HCT116 (cell line): ENCODE measurements at regions not wholly inside any gene's neighbourhood (a gene's known extent, or its start where the extent isn't known, plus 50 kb on each side); places are given as distances from the start of the nearest gene placed in this dataset.

Source experiments
- ATAC-seq: fragments of 200-7000 bp; cut with Tn5 transposase; 2 replicates; pipeline ENCODE4 v1.9.1; 2020; ENCODE audit warnings: mild to moderate bottlenecking, moderate library complexity
- BruUV-seq: library from RNA; stranded (reverse); fragments of 400-500 nt; replicated peaks from 2 replicates; lab custom pipeline; 2021; lab: Mats Ljungman, UMichigan
- CTCF ChIA-PET: fragments of 300-600 bp; sonication (Branson Sonifier 250); formaldehyde crosslinking; loops from one replicate; lab custom pipeline; 2021; ENCODE audit warnings: antibody characterized with exemption; lab: Charles Lee
- POLR2A ChIA-PET: fragments of 300-600, 350-600 bp; sonication (Branson Sonifier 250); formaldehyde crosslinking; loops from one replicate; lab custom pipeline; 2021; ENCODE audit warnings: antibody characterized with exemption; lab: Charles Lee
- RAD21 ChIA-PET, 2 experiments: fragments of 300-600 bp; sonication (Branson Sonifier 250); formaldehyde crosslinking; loops; one replicate each; lab custom pipeline; 2023; ENCODE audit warnings: low total read pairs in 2 of 2; ENCODE audit not compliant: uncharacterized antibody in 2 of 2, unreplicated experiment in 2 of 2, low non-redundant PET in 1 of 2; lab: Charles Lee
- DNase-seq: peaks from one replicate; pipeline ENCODE4 v3.0.0-alpha.2; 2010; ENCODE audit warnings: low read depth, low spot score
- H2AFZ ChIP-seq: fragments of 200-600 bp; shearing (Covaris generic), sonication (generic); 2 replicates; pipeline ENCODE4 v1.6.1; 2017; ENCODE audit warnings: low read depth, mixed run types, mixed read lengths, antibody characterized with exemption, low read length; ENCODE audit not compliant: poor library complexity, severe bottlenecking
- H3K27ac ChIP-seq: 2 replicates; pipeline ENCODE4 v1.5.1; 2012; ENCODE audit warnings: low read depth, low read length
- H3K27me3 ChIP-seq: fragments of 200-600 bp; sonication (generic); 2 replicates; pipeline ENCODE4 v1.6.1; 2016; ENCODE audit warnings: mixed run types, low read length, mixed read lengths; ENCODE audit not compliant: insufficient read depth
- H3K36me3 ChIP-seq, 2 experiments: fragments of 200-500 bp in 1 of 2; fragments of 200-600 bp in 1 of 2; sonication (Bioruptor generic) in 1 of 2; sonication (generic) in 1 of 2; 2 replicates each; pipeline versions ENCODE4 v1.5.1 to v1.6.1; 2014 to 2016; ENCODE audit warnings: low read length in 2 of 2, inconsistent platforms in 1 of 2, mixed read lengths in 1 of 2, mixed run types in 1 of 2; ENCODE audit not compliant: insufficient read depth in 2 of 2, control insufficient read depth in 1 of 2
- H3K4me1 ChIP-seq, 2 experiments: fragments of 200-600 bp in 1 of 2; sonication (generic) in 1 of 2; 2 replicates each; pipeline versions ENCODE4 v1.5.1 to v1.6.1; 2012 to 2017; ENCODE audit warnings: low read length in 2 of 2, inconsistent platforms in 1 of 2, mild to moderate bottlenecking in 1 of 2, mixed read lengths in 1 of 2, mixed run types in 1 of 2, moderate library complexity in 1 of 2; ENCODE audit not compliant: insufficient read depth in 2 of 2, control insufficient read depth in 1 of 2
- H3K4me2 ChIP-seq: fragments of 200-600 bp; sonication (generic); 2 replicates; pipeline ENCODE4 v1.6.1; 2017; ENCODE audit warnings: mixed run types, low read length, mixed read lengths
- H3K4me3 ChIP-seq, 2 experiments: fragments of 200-600 bp in 1 of 2; sonication (generic) in 1 of 2; replicated peaks in 1 of 2; 2 replicates each; pipeline ENCODE4 v1.5.1; 2011 to 2016; ENCODE audit warnings: low read length in 2 of 2, control low read depth in 1 of 2, low read depth in 1 of 2, mild to moderate bottlenecking in 1 of 2, mixed read lengths in 1 of 2, mixed run types in 1 of 2
- H3K79me2 ChIP-seq: fragments of 200-600 bp; sonication (generic); 2 replicates; pipeline ENCODE4 v1.6.1; 2017; ENCODE audit warnings: mild to moderate bottlenecking, mixed run types, low read length, moderate library complexity, mixed read lengths; ENCODE audit not compliant: insufficient read depth
- H3K9ac ChIP-seq: fragments of 200-600 bp; sonication (generic); 2 replicates; pipeline ENCODE4 v1.6.1; 2016; ENCODE audit warnings: low read length, mixed read lengths
- H3K9me2 ChIP-seq: fragments of 200-600 bp; sonication (generic), shearing (Covaris generic); 2 replicates; pipeline ENCODE4 v1.6.1; 2017; ENCODE audit warnings: mixed run types, mild to moderate bottlenecking, moderate library complexity; ENCODE audit not compliant: insufficient read depth
- H3K9me3 ChIP-seq, 2 experiments: fragments of 200-500 bp in 1 of 2; fragments of 200-600 bp in 1 of 2; sonication (Bioruptor generic) in 1 of 2; sonication (generic) in 1 of 2; 2 replicates each; pipeline ENCODE4 v1.6.1; 2014 to 2017; ENCODE audit warnings: low read length in 2 of 2, mixed read lengths in 2 of 2, inconsistent platforms in 1 of 2, low read depth in 1 of 2, mild to moderate bottlenecking in 1 of 2, mixed run types in 1 of 2, moderate library complexity in 1 of 2; ENCODE audit not compliant: control insufficient read depth in 1 of 2, insufficient read depth in 1 of 2
- H4K20me1 ChIP-seq: fragments of 200-600 bp; sonication (generic), shearing (Covaris generic); 2 replicates; pipeline ENCODE4 v1.6.1; 2017; ENCODE audit warnings: mixed run types, mild to moderate bottlenecking, moderate library complexity; ENCODE audit not compliant: insufficient read depth
- CEBPB ChIP-seq: IDR thresholded peaks from 2 replicates; pipeline ENCODE4 v1.6.1; 2012; ENCODE audit warnings: low read depth
- EZH2 ChIP-seq: fragments of 200-600 bp; sonication (generic); IDR thresholded peaks from 2 replicates; pipeline ENCODE4 v1.6.1; 2017; ENCODE audit warnings: antibody characterized with exemption, mixed run types
- EZH2phosphoT487 ChIP-seq: fragments of 200-600 bp; IDR thresholded peaks from 2 replicates; pipeline ENCODE4 v1.6.1; 2018; ENCODE audit warnings: antibody characterized with exemption, borderline replicate concordance
- JUND ChIP-seq: IDR thresholded peaks from 2 replicates; pipeline ENCODE4 v1.6.1; 2012
- MAX ChIP-seq: IDR thresholded peaks from 2 replicates; pipeline ENCODE4 v1.6.1; 2012
- POLR2A ChIP-seq: IDR thresholded peaks from 2 replicates; pipeline ENCODE4 v1.7.0; 2011; ENCODE audit warnings: borderline replicate concordance; ENCODE audit not compliant: insufficient read depth, insufficient read length; ENCODE audit errors: extremely low read depth
- SIN3A ChIP-seq: IDR thresholded peaks from 2 replicates; pipeline ENCODE4 v1.6.1; 2012; ENCODE audit warnings: low read depth
- SP1 ChIP-seq: IDR thresholded peaks from 2 replicates; pipeline ENCODE4 v1.6.1; 2012; ENCODE audit warnings: low read depth
- TCF7L2 ChIP-seq: IDR thresholded peaks from 2 replicates; pipeline ENCODE4 v1.7.0; 2011; ENCODE audit warnings: borderline replicate concordance, inconsistent platforms; ENCODE audit not compliant: insufficient read depth, insufficient read length; ENCODE audit errors: extremely low read depth
- ZBTB33 ChIP-seq: IDR thresholded peaks from 2 replicates; pipeline ENCODE4 v1.6.1; 2011; ENCODE audit warnings: mild to moderate bottlenecking, low read length, moderate library complexity; ENCODE audit not compliant: insufficient replicate concordance; ENCODE audit errors: extremely low read depth
- intact Hi-C: fragments of 100-400 bp; cut with micrococcal nuclease; formaldehyde crosslinking; loops from 2 replicates; pipeline ENCODE4 v1.10.0; 2022

DNA sequence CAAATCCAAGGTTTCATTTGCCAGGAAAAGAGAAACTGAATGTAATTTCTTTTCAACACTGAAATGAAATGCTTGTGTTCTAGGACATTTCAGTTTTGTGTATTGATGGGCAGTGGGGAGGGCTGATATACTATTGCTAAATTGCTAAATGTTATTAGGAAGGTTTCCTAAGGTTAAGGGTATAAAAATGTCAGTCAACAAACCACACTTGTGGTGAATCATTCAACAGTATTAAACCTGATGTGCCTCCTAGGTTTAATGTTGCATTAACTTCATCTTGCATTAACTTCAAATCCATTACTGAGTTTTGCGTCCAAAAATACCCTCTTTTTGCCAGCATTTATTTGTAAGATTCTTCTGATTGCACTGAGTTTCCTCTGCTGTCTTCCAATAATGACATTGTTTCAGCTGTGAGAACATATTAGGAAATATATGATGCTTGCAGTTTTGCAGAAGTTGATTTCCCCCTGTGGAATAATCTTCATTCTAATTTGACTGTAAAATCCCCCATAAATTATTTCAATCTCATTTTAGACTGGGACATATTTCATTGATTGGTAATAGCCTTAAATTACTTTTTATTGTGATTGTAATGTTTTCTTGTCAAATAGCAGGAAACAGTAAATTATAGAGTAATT, 758.3 kb downstream of the GBE1 start:
- Histone ChIP-seq H3K79me2 (no peaks in the 10 kb centered on the region), H3K27ac (no peak overlapping the region), H3K4me3 (no peak overlapping the region), H4K20me1 (no peaks in the 10 kb centered on the region), H3K36me3 (no peaks in the 10 kb centered on the region), H3K9me3 (peaks cover 7 to 19% of the 10 kb centered on the region in 2 experiments; a peak in 3 of 4 replicates), H3K9me2 (no peaks in the 10 kb centered on the region), H3K9ac (no peak overlapping the region), H3K4me2 (no peak overlapping the region), H2AFZ (no peak overlapping the region), H3K27me3 (no peaks in the 10 kb centered on the region), H3K4me1 (no peaks in the 10 kb centered on the region)
- ATAC-seq (no peak), DNase-seq (no peak)
- TF ChIP-seq MAX (no peak), CEBPB (no peak), SP1 (no peak)
- ChIA-PET CTCF (no interaction called here), POLR2A (no interaction called here), RAD21 (no interaction called here)
- BruUV-seq, result no TSS peak
- intact Hi-C loops, result no loop called here

DNA sequence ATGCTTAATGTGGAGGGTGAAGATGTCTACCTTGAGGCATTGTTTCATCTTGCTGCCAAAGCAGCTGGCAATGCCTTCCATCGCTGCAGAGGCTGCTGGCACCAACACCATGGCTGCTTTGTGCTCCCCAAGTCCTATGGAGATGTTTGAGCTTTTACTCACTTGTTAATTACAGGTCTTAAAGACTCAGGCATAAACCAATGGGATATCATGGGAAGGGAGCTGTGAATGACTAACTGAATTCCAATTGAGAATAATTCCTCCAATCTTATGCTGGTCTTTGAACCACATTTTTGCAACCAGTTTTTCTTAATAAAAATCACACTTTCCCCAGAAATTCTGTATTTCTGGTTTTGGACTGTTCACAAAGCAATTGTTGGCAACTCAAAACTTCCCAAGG, 762.0 kb downstream of the GBE1 start:
- no peak overlapping the region for H3K4me3 ChIP-seq
- H4K20me1 ChIP-seq, result no peaks in the 10 kb centered on the region
- no peak overlapping the region for H3K27ac ChIP-seq
- no TSS peak for BruUV-seq
- H3K9ac ChIP-seq, result no peak overlapping the region
- H3K4me1 ChIP-seq, result no peaks in the 10 kb centered on the region
- RAD21 ChIA-PET, result no interaction called here
- no peaks in the 10 kb centered on the region for H3K9me2 ChIP-seq
- CTCF ChIA-PET, result no interaction called here
- TF ChIP-seq POLR2A (no peak), SIN3A (no peak), JUND (no peak), EZH2 (no peak), ZBTB33 (no peak), EZH2phosphoT487 (no peak), TCF7L2 (no peak)
- DNase-seq, result no peak
- no peaks in the 10 kb centered on the region for H3K36me3 ChIP-seq
- ATAC-seq, result no peak
- H3K4me2 ChIP-seq, result no peak overlapping the region
- H3K9me3 ChIP-seq, result peaks cover 4% of the 10 kb centered on the region in 2 experiments; a peak in 2 of 4 replicates
- no peak overlapping the region for H2AFZ ChIP-seq
- no peaks in the 10 kb centered on the region for H3K27me3 ChIP-seq
- POLR2A ChIA-PET, result no interaction called here
- intact Hi-C loops, result no loop called here
- no peaks in the 10 kb centered on the region for H3K79me2 ChIP-seq
